ENCODE measurements at regions not wholly inside any gene's neighbourhood (a gene's known extent, or its start where the extent isn't known, plus 50 kb on each side); places are given as distances from the start of the nearest gene placed in this dataset.

GRCh38 chr6:6466967-6467761 lies 121.4 kb upstream of the LY86 start:
- H3K36me3 Mint-ChIP-seq (ENCODE audit: unreplicated experiment), result peaks cover 16% of the 10 kb centered on the region
- H3K4me3 Mint-ChIP-seq (ENCODE audit: unreplicated experiment), result no peak overlapping the region
- H3K27me3 Mint-ChIP-seq (ENCODE audit: unreplicated experiment), result peaks cover 11% of the 10 kb centered on the region
- no peak for TF ChIP-seq CTCF (IDR thresholded peaks at IDR 0.05; ENCODE audit: partially characterized antibody, unreplicated experiment)
- H3K27ac Mint-ChIP-seq (ENCODE audit: unreplicated experiment), result no peak overlapping the region
- no peak for DNase-seq
- H3K4me1 Mint-ChIP-seq (ENCODE audit: low read depth, unreplicated experiment), result peaks cover 14% of the 10 kb centered on the region
- peaks cover 6% of the 10 kb centered on the region for H3K9me3 Mint-ChIP-seq (ENCODE audit: unreplicated experiment)

GRCh38 chr6:6469074-6469473 lies 119.4 kb upstream of the LY86 start:
- Mint-ChIP-seq H3K4me3 (ENCODE audit: unreplicated experiment) (no peak overlapping the region), H3K9me3 (ENCODE audit: unreplicated experiment) (peaks cover 6% of the 10 kb centered on the region), H3K4me1 (ENCODE audit: low read depth, unreplicated experiment) (peaks cover 14% of the 10 kb centered on the region), H3K27me3 (ENCODE audit: unreplicated experiment) (peaks cover 8% of the 10 kb centered on the region), H3K36me3 (ENCODE audit: unreplicated experiment) (peaks cover 16% of the 10 kb centered on the region), H3K27ac (ENCODE audit: unreplicated experiment) (no peak overlapping the region)
- DNase-seq, result no peak
- no peak for TF ChIP-seq CTCF (IDR thresholded peaks at IDR 0.05; ENCODE audit: partially characterized antibody, unreplicated experiment)

GRCh38 chr6:6470123-6470522 lies 118.4 kb upstream of the LY86 start:
- peaks cover 14% of the 10 kb centered on the region for H3K4me1 Mint-ChIP-seq (ENCODE audit: low read depth, unreplicated experiment)
- H3K4me3 Mint-ChIP-seq (ENCODE audit: unreplicated experiment), result peak overlapping the region; percentile 12
- no peak for DNase-seq
- H3K27me3 Mint-ChIP-seq (ENCODE audit: unreplicated experiment), result peaks cover 5% of the 10 kb centered on the region
- H3K9me3 Mint-ChIP-seq (ENCODE audit: unreplicated experiment), result peaks cover 6% of the 10 kb centered on the region
- TF ChIP-seq CTCF (IDR thresholded peaks at IDR 0.05; ENCODE audit: partially characterized antibody, unreplicated experiment), result no peak
- peaks cover 16% of the 10 kb centered on the region for H3K36me3 Mint-ChIP-seq (ENCODE audit: unreplicated experiment)
- peak overlapping the region; percentile 2 for H3K27ac Mint-ChIP-seq (ENCODE audit: unreplicated experiment)

GRCh38 chr6:6471276-6471675 lies 117.2 kb upstream of the LY86 start:
- H3K4me3 Mint-ChIP-seq (ENCODE audit: unreplicated experiment), result no peak overlapping the region
- H3K27me3 Mint-ChIP-seq (ENCODE audit: unreplicated experiment), result peaks cover 5% of the 10 kb centered on the region
- H3K36me3 Mint-ChIP-seq (ENCODE audit: unreplicated experiment), result peaks cover 16% of the 10 kb centered on the region
- H3K4me1 Mint-ChIP-seq (ENCODE audit: low read depth, unreplicated experiment), result peaks cover 14% of the 10 kb centered on the region
- H3K9me3 Mint-ChIP-seq (ENCODE audit: unreplicated experiment), result peaks cover 6% of the 10 kb centered on the region
- no peak for DNase-seq
- TF ChIP-seq CTCF (IDR thresholded peaks at IDR 0.05; ENCODE audit: partially characterized antibody, unreplicated experiment), result no peak
- peak overlapping the region; percentile 30 for H3K27ac Mint-ChIP-seq (ENCODE audit: unreplicated experiment)

GRCh38 chr6:6474170-6474920 lies 114.2 kb upstream of the LY86 start:
- peaks cover 16% of the 10 kb centered on the region for H3K4me1 Mint-ChIP-seq (ENCODE audit: low read depth, unreplicated experiment)
- no peak overlapping the region for H3K4me3 Mint-ChIP-seq (ENCODE audit: unreplicated experiment)
- no peak for TF ChIP-seq CTCF (IDR thresholded peaks at IDR 0.05; ENCODE audit: partially characterized antibody, unreplicated experiment)
- peaks cover 2% of the 10 kb centered on the region for H3K27me3 Mint-ChIP-seq (ENCODE audit: unreplicated experiment)
- H3K36me3 Mint-ChIP-seq (ENCODE audit: unreplicated experiment), result peaks cover 19% of the 10 kb centered on the region
- no peak overlapping the region for H3K27ac Mint-ChIP-seq (ENCODE audit: unreplicated experiment)
- peak; percentile 23 for DNase-seq
- H3K9me3 Mint-ChIP-seq (ENCODE audit: unreplicated experiment), result peaks cover 6% of the 10 kb centered on the region

Measured in glutamatergic neuron (in vitro differentiated cells).